ENCODE measurements at regions not wholly inside any gene's neighbourhood (a gene's known extent, or its start where the extent isn't known, plus 50 kb on each side); places are given as distances from the start of the nearest gene placed in this dataset.

GRCh38 chr2:67067656-67068055 lies 329.5 kb upstream of the ETAA1 start:
- TF ChIP-seq NFIC (IDR thresholded peaks at IDR 0.05) = no peak
- TF ChIP-seq MAX (IDR thresholded peaks at IDR 0.05) = no peak
- no peak for TF ChIP-seq ZBTB7A (IDR thresholded peaks at IDR 0.05; ENCODE audit: low read depth)
- no peak for TF ChIP-seq REST (IDR thresholded peaks at IDR 0.05; ENCODE audit: low read depth)

Measured in Ishikawa (cell line).